KMS-11 (cell line): ENCODE measurements at regions not wholly inside any gene's neighbourhood (a gene's known extent, or its start where the extent isn't known, plus 50 kb on each side); places are given as distances from the start of the nearest gene placed in this dataset.

ENCODE experiments used
- H2AFZ ChIP-seq: fragments of 200-600 bp; sonication (generic); 2 replicates; pipeline ENCODE4 v1.6.1; 2016; ENCODE audit warnings: antibody characterized with exemption, mixed run types, low read depth
- H3K27ac ChIP-seq: fragments of 200-600 bp; sonication (generic); 2 replicates; pipeline ENCODE4 v1.6.1; 2016; ENCODE audit warnings: mild to moderate bottlenecking, mixed run types
- H3K27me3 ChIP-seq: fragments of 200-600 bp; sonication (generic); 2 replicates; pipeline ENCODE4 v1.6.1; 2017; ENCODE audit warnings: mild to moderate bottlenecking, low read depth, mixed run types, moderate library complexity; ENCODE audit not compliant: insufficient read depth
- H3K36me3 ChIP-seq: fragments of 200-600 bp; sonication (generic); 2 replicates; pipeline ENCODE4 v1.6.1; 2017; ENCODE audit warnings: mild to moderate bottlenecking, mixed run types; ENCODE audit not compliant: insufficient read depth
- H3K4me1 ChIP-seq: fragments of 200-600 bp; sonication (generic); 2 replicates; pipeline ENCODE4 v1.6.1; 2016; ENCODE audit warnings: mild to moderate bottlenecking, low read depth, mixed run types; ENCODE audit not compliant: poor library complexity, severe bottlenecking
- H3K4me2 ChIP-seq: fragments of 200-600 bp; sonication (generic); 2 replicates; pipeline ENCODE4 v1.7.0; 2016; ENCODE audit warnings: mild to moderate bottlenecking, mixed run types
- H3K4me3 ChIP-seq: fragments of 200-600 bp; sonication (generic); IDR thresholded peaks from 2 replicates; pipeline ENCODE4 v1.6.1; 2017; ENCODE audit warnings: low read depth, low read length, mixed read lengths; ENCODE audit not compliant: insufficient read depth
- H3K79me2 ChIP-seq: fragments of 200-600 bp; sonication (generic); 2 replicates; pipeline ENCODE4 v1.6.1; 2016; ENCODE audit warnings: low read depth, mixed run types; ENCODE audit not compliant: insufficient read depth
- H3K9ac ChIP-seq: fragments of 200-600 bp; sonication (generic); 2 replicates; pipeline ENCODE4 v1.6.1; 2016; ENCODE audit warnings: mild to moderate bottlenecking, mixed run types
- H4K20me1 ChIP-seq: fragments of 200-600 bp; sonication (generic); 2 replicates; pipeline ENCODE4 v1.6.1; 2016; ENCODE audit warnings: mild to moderate bottlenecking, mixed run types; ENCODE audit not compliant: insufficient read depth
- CTCF ChIP-seq: fragments of 200-600 bp; sonication (generic); conservative IDR thresholded peaks from 2 replicates; pipeline ENCODE4 v1.6.1; 2017; ENCODE audit warnings: low read depth, mild to moderate bottlenecking, antibody characterized with exemption, low read length, moderate library complexity, mixed read lengths

- no peaks in the 10 kb centered on the region for H4K20me1 ChIP-seq
- H3K27ac ChIP-seq, result no peak overlapping the region
- H3K4me3 ChIP-seq, result no peak overlapping the region
- no peak overlapping the region for H2AFZ ChIP-seq
- H3K27me3 ChIP-seq, result no peaks in the 10 kb centered on the region
- TF ChIP-seq CTCF, result no peak
- H3K36me3 ChIP-seq, result no peaks in the 10 kb centered on the region
- H3K4me1 ChIP-seq, result no peaks in the 10 kb centered on the region
- no peak overlapping the region for H3K4me2 ChIP-seq
- H3K9ac ChIP-seq, result no peak overlapping the region
- H3K79me2 ChIP-seq, result no peaks in the 10 kb centered on the region
These were observed 1210.4 kb upstream of the ACVR2A start for GRCh38 chr2:146634230-146635097.

GRCh38 chr2:146633159-146633558 is 1211.7 kb upstream of the ACVR2A start:
- Histone ChIP-seq H3K79me2 (no peaks in the 10 kb centered on the region), H3K4me1 (no peaks in the 10 kb centered on the region), H3K27ac (no peak overlapping the region), H4K20me1 (no peaks in the 10 kb centered on the region), H3K36me3 (no peaks in the 10 kb centered on the region), H3K9ac (no peak overlapping the region), H3K27me3 (no peaks in the 10 kb centered on the region), H3K4me3 (no peak overlapping the region), H3K4me2 (no peak overlapping the region), H2AFZ (no peak overlapping the region)
- TF ChIP-seq CTCF, result no peak

GRCh38 chr2:146632707-146633106 is 1212.1 kb upstream of the ACVR2A start:
- Histone ChIP-seq H3K4me1 (no peaks in the 10 kb centered on the region), H3K4me2 (no peak overlapping the region), H3K36me3 (no peaks in the 10 kb centered on the region), H4K20me1 (no peaks in the 10 kb centered on the region), H3K4me3 (no peak overlapping the region), H3K27me3 (no peaks in the 10 kb centered on the region), H2AFZ (no peak overlapping the region), H3K79me2 (no peaks in the 10 kb centered on the region), H3K9ac (no peak overlapping the region), H3K27ac (no peak overlapping the region)
- TF ChIP-seq CTCF, result no peak

- Histone ChIP-seq H3K79me2 (no peaks in the 10 kb centered on the region), H4K20me1 (no peaks in the 10 kb centered on the region), H2AFZ (no peak overlapping the region), H3K27me3 (no peaks in the 10 kb centered on the region), H3K27ac (no peak overlapping the region), H3K36me3 (no peaks in the 10 kb centered on the region), H3K4me1 (no peaks in the 10 kb centered on the region), H3K4me3 (no peak overlapping the region), H3K9ac (no peak overlapping the region), H3K4me2 (no peak overlapping the region)
- no peak for TF ChIP-seq CTCF
These were observed 1220.2 kb upstream of the ACVR2A start for GRCh38 chr2:146624430-146625160.
